ENCODE measurements at regions not wholly inside any gene's neighbourhood (a gene's known extent, or its start where the extent isn't known, plus 50 kb on each side); places are given as distances from the start of the nearest gene placed in this dataset.

DNA sequence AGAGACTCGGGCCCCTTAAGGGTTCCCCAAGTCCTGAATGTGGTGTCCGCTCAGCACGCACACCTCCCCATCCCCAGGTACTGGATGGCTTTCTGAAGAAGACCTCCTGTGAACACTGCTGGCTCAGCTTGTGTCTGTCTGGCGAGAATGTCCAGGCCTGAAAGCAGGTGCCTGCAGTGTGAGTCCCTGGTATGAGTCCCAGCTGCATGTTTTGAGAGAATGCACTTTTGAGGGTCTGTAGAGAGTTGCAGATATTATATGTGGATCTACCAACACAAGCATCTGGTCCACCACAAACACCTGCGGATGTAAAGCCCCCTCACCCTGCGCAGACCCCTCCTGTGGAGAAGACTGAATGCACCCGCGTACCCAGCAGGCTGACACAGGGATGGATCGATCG is 1308.9 kb downstream of the TBC1D22A start (continued):
- TF ChIP-seq, protein P1, sequence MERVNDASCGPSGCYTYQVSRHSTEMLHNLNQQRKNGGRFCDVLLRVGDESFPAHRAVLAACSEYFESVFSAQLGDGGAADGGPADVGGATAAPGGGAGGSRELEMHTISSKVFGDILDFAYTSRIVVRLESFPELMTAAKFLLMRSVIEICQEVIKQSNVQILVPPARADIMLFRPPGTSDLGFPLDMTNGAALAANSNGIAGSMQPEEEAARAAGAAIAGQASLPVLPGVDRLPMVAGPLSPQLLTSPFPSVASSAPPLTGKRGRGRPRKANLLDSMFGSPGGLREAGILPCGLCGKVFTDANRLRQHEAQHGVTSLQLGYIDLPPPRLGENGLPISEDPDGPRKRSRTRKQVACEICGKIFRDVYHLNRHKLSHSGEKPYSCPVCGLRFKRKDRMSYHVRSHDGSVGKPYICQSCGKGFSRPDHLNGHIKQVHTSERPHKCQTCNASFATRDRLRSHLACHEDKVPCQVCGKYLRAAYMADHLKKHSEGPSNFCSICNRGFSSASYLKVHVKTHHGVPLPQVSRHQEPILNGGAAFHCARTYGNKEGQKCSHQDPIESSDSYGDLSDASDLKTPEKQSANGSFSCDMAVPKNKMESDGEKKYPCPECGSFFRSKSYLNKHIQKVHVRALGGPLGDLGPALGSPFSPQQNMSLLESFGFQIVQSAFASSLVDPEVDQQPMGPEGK (CRISPR knock-in tag; IDR thresholded peaks at IDR 0.05), result no peak
- no peak for TF ChIP-seq MTA3 (CRISPR knock-in tag; IDR thresholded peaks at IDR 0.05)

- no peak for ATAC-seq
- in situ Hi-C loops (cut with HindIII; ENCODE audit: extremely low pct_ligation_motif_present, low pct_unique_long_range_greater_than_20kb), result no loop called here
- H3K4me1 ChIP-seq (ENCODE audit: insufficient read depth, low read length), result no peaks in the 10 kb centered on the region
- CTCF ChIA-PET (ENCODE audit: low intra/inter-chr PET ratio, low total read pairs), result no interaction called here
- H3K27ac ChIP-seq (ENCODE audit: extremely low read length, insufficient read depth, low read length), result no peak overlapping the region
- H3K9me3 ChIP-seq (ENCODE audit: low read length), result no peaks in the 10 kb centered on the region
- no peaks in the 10 kb centered on the region for H3K36me3 ChIP-seq (replicated peaks in 1 of 2; ENCODE audit: control insufficient read depth in 1 of 2, insufficient read depth in 2 of 2, low read length in 2 of 2)
- no peak overlapping the region for H2AFZ ChIP-seq (ENCODE audit: low read length)
- no peak overlapping the region for H3K9ac ChIP-seq (ENCODE audit: insufficient read depth, low read depth, low read length)
- H3K4me3 ChIP-seq (replicated peaks in 1 of 3; ENCODE audit: insufficient read depth in 1 of 3, low read depth in 2 of 3, low read length in 3 of 3), result no peak overlapping the region
- H4K20me1 ChIP-seq (ENCODE audit: insufficient read depth, low read length), result no peaks in the 10 kb centered on the region
- intact Hi-C loops (cut with micrococcal nuclease; ENCODE audit: unreplicated experiment), result no loop called here
- DNase-seq (ENCODE audit: low spot score), result no peak
- POLR2A ChIA-PET, result no interaction called here
- no peak overlapping the region for H3K4me2 ChIP-seq (ENCODE audit: low read depth, low read length)
- FAIRE-seq, result no peak
- no peaks in the 10 kb centered on the region for H3K79me2 ChIP-seq (ENCODE audit: insufficient read depth, low read length)
- WGBS (ENCODE audit: low lambda C conversion rate), result 5% methylated on average over 3 of the region's 4 CpGs
- H3K27me3 ChIP-seq (ENCODE audit: control insufficient read depth in 1 of 2, insufficient read depth in 2 of 2, low read length in 2 of 2), result peaks cover 0 to 14% of the 10 kb centered on the region in 2 experiments; a peak in 4 of 5 replicates
- no TSS peak for BruUV-seq (replicated peaks)
- TF ChIP-seq ZNF274 (CRISPR knock-in tag; IDR thresholded peaks at IDR 0.05) (no peak), ZFX (CRISPR knock-in tag; IDR thresholded peaks at IDR 0.05; ENCODE audit: low read depth) (no peak), MBNL3 (CRISPR knock-in tag; conservative IDR thresholded peaks at IDR 0.05) (no peak), ZBTB25 (CRISPR knock-in tag; IDR thresholded peaks at IDR 0.05) (no peak), GZF1 (CRISPR knock-in tag; IDR thresholded peaks at IDR 0.05) (no peak), ZNF660 (CRISPR knock-in tag; IDR thresholded peaks at IDR 0.05; ENCODE audit: borderline replicate concordance, low read depth) (no peak), ZNF24 (IDR thresholded peaks at IDR 0.05) (no peak)
- TF ChIP-seq, protein P2, sequence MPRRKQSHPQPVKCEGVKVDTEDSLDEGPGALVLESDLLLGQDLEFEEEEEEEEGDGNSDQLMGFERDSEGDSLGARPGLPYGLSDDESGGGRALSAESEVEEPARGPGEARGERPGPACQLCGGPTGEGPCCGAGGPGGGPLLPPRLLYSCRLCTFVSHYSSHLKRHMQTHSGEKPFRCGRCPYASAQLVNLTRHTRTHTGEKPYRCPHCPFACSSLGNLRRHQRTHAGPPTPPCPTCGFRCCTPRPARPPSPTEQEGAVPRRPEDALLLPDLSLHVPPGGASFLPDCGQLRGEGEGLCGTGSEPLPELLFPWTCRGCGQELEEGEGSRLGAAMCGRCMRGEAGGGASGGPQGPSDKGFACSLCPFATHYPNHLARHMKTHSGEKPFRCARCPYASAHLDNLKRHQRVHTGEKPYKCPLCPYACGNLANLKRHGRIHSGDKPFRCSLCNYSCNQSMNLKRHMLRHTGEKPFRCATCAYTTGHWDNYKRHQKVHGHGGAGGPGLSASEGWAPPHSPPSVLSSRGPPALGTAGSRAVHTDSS (CRISPR knock-in tag; conservative IDR thresholded peaks at IDR 0.05), result no peak
- TF ChIP-seq, protein P3, sequence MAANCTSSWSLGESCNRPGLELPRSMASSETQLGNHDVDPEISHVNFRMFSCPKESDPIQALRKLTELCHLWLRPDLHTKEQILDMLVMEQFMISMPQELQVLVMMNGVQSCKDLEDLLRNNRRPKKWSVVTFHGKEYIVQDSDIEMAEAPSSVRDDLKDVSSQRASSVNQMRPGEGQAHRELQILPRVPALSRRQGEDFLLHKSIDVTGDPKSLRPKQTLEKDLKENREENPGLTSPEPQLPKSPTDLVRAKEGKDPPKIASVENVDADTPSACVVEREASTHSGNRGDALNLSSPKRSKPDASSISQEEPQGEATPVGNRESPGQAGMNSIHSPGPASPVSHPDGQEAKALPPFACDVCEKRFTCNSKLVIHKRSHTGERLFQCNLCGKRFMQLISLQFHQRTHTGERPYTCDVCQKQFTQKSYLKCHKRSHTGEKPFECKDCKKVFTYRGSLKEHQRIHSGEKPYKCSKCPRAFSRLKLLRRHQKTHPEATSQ (CRISPR knock-in tag; IDR thresholded peaks at IDR 0.05; ENCODE audit: borderline replicate concordance), result no peak
Observed at GRCh38 chr22:48070760-48071159, 1308.3 kb downstream of the TBC1D22A start.

Measured in HepG2 (cell line).